Stomach (tissue), 4 donors: ENCODE measurements at regions not wholly inside any gene's neighbourhood (a gene's known extent, or its start where the extent isn't known, plus 50 kb on each side); places are given as distances from the start of the nearest gene placed in this dataset.

Source experiments
- POLR2A ChIP-seq, 4 donors: fragments of 450-650 bp; IDR thresholded peaks; one replicate each; pipeline ENCODE4 v1.6.1; 2016; ENCODE audit warnings: antibody characterized with exemption in 4 of 4, control low read depth in 2 of 4, mild to moderate bottlenecking in 1 of 4, moderate library complexity in 1 of 4
- POLR2AphosphoS5 ChIP-seq, 3 donors: sonication (generic); formaldehyde crosslinking; IDR thresholded peaks; one replicate each; pipeline ENCODE4 v1.6.1; 2016; ENCODE audit warnings: antibody characterized with exemption in 3 of 3
- TF ChIP-seq, protein P1 (sequence below), 7 experiments: fragments of 450-650 bp in 4 of 7; fragments of 200-600 bp in 3 of 7; sonication (generic) in 3 of 7; IDR thresholded peaks; one replicate each; pipeline ENCODE4 v1.5.1; 2016 to 2019; ENCODE audit warnings: antibody characterized with exemption in 7 of 7, control low read depth in 2 of 7, mild to moderate bottlenecking in 1 of 7

DNA sequence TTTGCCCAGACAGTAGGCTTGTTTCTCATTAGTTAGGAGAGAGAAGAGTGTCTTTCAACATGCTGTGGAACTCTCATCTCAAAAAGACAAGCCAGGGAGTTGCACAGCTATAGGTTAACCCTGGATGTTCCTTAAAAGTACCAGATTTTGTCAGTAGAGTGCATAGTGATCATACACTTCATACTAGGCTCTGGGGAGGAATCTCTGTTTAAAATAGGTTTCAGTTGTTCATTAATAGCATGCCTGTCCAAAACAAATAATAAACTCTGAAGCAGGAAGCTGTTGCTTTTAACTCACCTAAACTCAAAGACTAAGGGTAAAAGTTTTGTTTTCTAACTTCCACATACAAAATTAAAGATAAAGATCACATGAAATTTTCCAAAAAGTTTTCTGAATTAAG, 1948.4 kb downstream of the C4orf33 start:
- TF ChIP-seq, protein P1, sequence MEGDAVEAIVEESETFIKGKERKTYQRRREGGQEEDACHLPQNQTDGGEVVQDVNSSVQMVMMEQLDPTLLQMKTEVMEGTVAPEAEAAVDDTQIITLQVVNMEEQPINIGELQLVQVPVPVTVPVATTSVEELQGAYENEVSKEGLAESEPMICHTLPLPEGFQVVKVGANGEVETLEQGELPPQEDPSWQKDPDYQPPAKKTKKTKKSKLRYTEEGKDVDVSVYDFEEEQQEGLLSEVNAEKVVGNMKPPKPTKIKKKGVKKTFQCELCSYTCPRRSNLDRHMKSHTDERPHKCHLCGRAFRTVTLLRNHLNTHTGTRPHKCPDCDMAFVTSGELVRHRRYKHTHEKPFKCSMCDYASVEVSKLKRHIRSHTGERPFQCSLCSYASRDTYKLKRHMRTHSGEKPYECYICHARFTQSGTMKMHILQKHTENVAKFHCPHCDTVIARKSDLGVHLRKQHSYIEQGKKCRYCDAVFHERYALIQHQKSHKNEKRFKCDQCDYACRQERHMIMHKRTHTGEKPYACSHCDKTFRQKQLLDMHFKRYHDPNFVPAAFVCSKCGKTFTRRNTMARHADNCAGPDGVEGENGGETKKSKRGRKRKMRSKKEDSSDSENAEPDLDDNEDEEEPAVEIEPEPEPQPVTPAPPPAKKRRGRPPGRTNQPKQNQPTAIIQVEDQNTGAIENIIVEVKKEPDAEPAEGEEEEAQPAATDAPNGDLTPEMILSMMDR (IDR thresholded peaks at IDR 0.05), result no peak
- TF ChIP-seq POLR2A (IDR thresholded peaks at IDR 0.05) (no peak), POLR2AphosphoS5 (IDR thresholded peaks at IDR 0.05) (no peak)
